H1 (cell line): ENCODE measurements at regions not wholly inside any gene's neighbourhood (a gene's known extent, or its start where the extent isn't known, plus 50 kb on each side); places are given as distances from the start of the nearest gene placed in this dataset.

Experiments
- CTCF ChIA-PET: fragments of 300-600 bp; sonication (Branson Sonifier 250); formaldehyde crosslinking; loops from one replicate; lab custom pipeline; 2021; ENCODE audit not compliant: partially characterized antibody; lab: Charles Lee
- POLR2A ChIA-PET: fragments of 300-600 bp; sonication (Branson Sonifier 250); formaldehyde crosslinking; loops from one replicate; lab custom pipeline; 2021; ENCODE audit warnings: inconsistent platforms; ENCODE audit not compliant: partially characterized antibody; lab: Charles Lee
- DNase-seq, 2 experiments: peaks; one replicate each; pipeline versions ENCODE4 v3.0.0 to v3.0.0-alpha.2; 2010 to 2022; ENCODE audit warnings: low spot score in 2 of 2, low read depth in 1 of 2, mixed read lengths in 1 of 2
- FAIRE-seq: peaks from 2 replicates; lab custom pipeline; 2011; peaks lifted over from hg19 to GRCh38; lab: Jason Lieb, UNC
- H2AFZ ChIP-seq: 2 replicates; pipeline ENCODE4 v1.8.1; 2012; ENCODE audit warnings: low read length, inconsistent platforms
- H2AK5ac ChIP-seq: 2 replicates; pipeline ENCODE4 v1.6.1; 2013; ENCODE audit warnings: low read depth, low read length
- H2BK120ac ChIP-seq: replicated peaks from 2 replicates; pipeline ENCODE3; 2013; ENCODE audit warnings: low read depth, low read length, inconsistent platforms
- H2BK12ac ChIP-seq: 2 replicates; pipeline ENCODE4 v1.6.1; 2013; ENCODE audit warnings: low read depth, low read length
- H2BK15ac ChIP-seq: 2 replicates; pipeline ENCODE4 v1.6.1; 2013; ENCODE audit warnings: low read length
- H2BK20ac ChIP-seq: 2 replicates; pipeline ENCODE4 v1.6.1; 2013; ENCODE audit warnings: low read length
- H2BK5ac ChIP-seq: 2 replicates; pipeline ENCODE4 v1.6.1; 2013; ENCODE audit warnings: low read depth, low read length
- H3K14ac ChIP-seq: 2 replicates; pipeline ENCODE4 v1.6.1; 2013; ENCODE audit warnings: inconsistent platforms; ENCODE audit not compliant: insufficient read length
- H3K18ac ChIP-seq: 2 replicates; pipeline ENCODE4 v1.6.1; 2013; ENCODE audit warnings: low read length; ENCODE audit errors: extremely low read depth
- H3K23ac ChIP-seq: 2 replicates; pipeline ENCODE4 v1.6.1; 2013; ENCODE audit warnings: inconsistent platforms; ENCODE audit not compliant: insufficient read length
- H3K23me2 ChIP-seq: 2 replicates; pipeline ENCODE4 v1.6.1; 2013; ENCODE audit warnings: low read depth, low read length
- H3K27ac ChIP-seq: 2 replicates; pipeline ENCODE4 v1.6.1; 2011; ENCODE audit warnings: low read depth, low read length, inconsistent platforms
- H3K27me3 ChIP-seq, 4 experiments: replicated peaks in 1 of 4; 1 replicate in 1 of 4; 2 replicates in 3 of 4; pipeline versions ENCODE4 v1.6.1 to v1.8.1; 2011 to 2013; ENCODE audit warnings: low read length in 3 of 4, mild to moderate bottlenecking in 3 of 4, inconsistent platforms in 2 of 4, mixed read lengths in 2 of 4, moderate library complexity in 1 of 4; ENCODE audit not compliant: control insufficient read depth in 3 of 4, insufficient read depth in 3 of 4; ENCODE audit errors: extremely low read depth in 1 of 4
- H3K36me3 ChIP-seq, 4 experiments: 2 replicates each; pipeline versions ENCODE4 v1.6.1 to v1.8.1; 2011 to 2013; ENCODE audit warnings: mild to moderate bottlenecking in 4 of 4, low read length in 3 of 4, moderate library complexity in 2 of 4, control low read depth in 1 of 4, inconsistent platforms in 1 of 4; ENCODE audit not compliant: insufficient read depth in 4 of 4, control insufficient read depth in 2 of 4
- H3K4ac ChIP-seq: replicated peaks from 2 replicates; pipeline ENCODE3; 2013; ENCODE audit warnings: low read length, low read depth, mixed read lengths, inconsistent platforms; ENCODE audit not compliant: insufficient read length
- H3K4me1 ChIP-seq, 4 experiments: replicated peaks in 1 of 4; 1 replicate in 1 of 4; 2 replicates in 3 of 4; pipeline versions ENCODE4 v1.6.1 to v1.8.1; 2011 to 2013; ENCODE audit warnings: low read length in 3 of 4, inconsistent platforms in 2 of 4, mixed read lengths in 1 of 4; ENCODE audit not compliant: insufficient read depth in 4 of 4, control insufficient read depth in 3 of 4
- H3K4me2 ChIP-seq, 2 experiments: 2 replicates each; pipeline versions ENCODE4 v1.6.1 to v1.8.1; 2011 to 2013; ENCODE audit warnings: low read depth in 2 of 2, low read length in 2 of 2, control low read depth in 1 of 2, inconsistent platforms in 1 of 2, mild to moderate bottlenecking in 1 of 2; ENCODE audit not compliant: insufficient read depth in 1 of 2
- H3K4me3 ChIP-seq, 4 experiments: fragments of 200-600, 300-600 bp in 1 of 4; sonication (generic), shearing (Covaris generic), sonication (Bioruptor Twin) in 1 of 4; 2 replicates each; pipeline versions ENCODE4 v1.5.1 to v1.8.1; 2011 to 2016; ENCODE audit warnings: low read length in 4 of 4, low read depth in 3 of 4, control low read depth in 2 of 4, inconsistent platforms in 2 of 4, mild to moderate bottlenecking in 2 of 4, mixed read lengths in 1 of 4, moderate library complexity in 1 of 4; ENCODE audit not compliant: insufficient read depth in 2 of 4; ENCODE audit errors: extremely low read depth in 1 of 4
- H3K56ac ChIP-seq: replicated peaks from 2 replicates; pipeline ENCODE3; 2013; ENCODE audit warnings: low read depth, mild to moderate bottlenecking, mixed read lengths, low read length, inconsistent platforms; ENCODE audit not compliant: insufficient read length
- H3K79me1 ChIP-seq: 2 replicates; pipeline ENCODE4 v1.6.1; 2013; ENCODE audit warnings: low read depth, low read length, control low read depth
- H3K79me2 ChIP-seq, 2 experiments: 2 replicates each; pipeline versions ENCODE4 v1.6.1 to v1.8.1; 2012 to 2013; ENCODE audit warnings: low read length in 2 of 2, mild to moderate bottlenecking in 2 of 2, inconsistent platforms in 1 of 2; ENCODE audit not compliant: insufficient read depth in 2 of 2, control insufficient read depth in 1 of 2
- H3K9ac ChIP-seq, 4 experiments: replicated peaks in 1 of 4; 1 replicate in 1 of 4; 2 replicates in 3 of 4; pipeline versions ENCODE4 v1.6.1 to v1.8.1; 2011 to 2013; ENCODE audit warnings: low read depth in 3 of 4, low read length in 3 of 4, control low read depth in 2 of 4, mild to moderate bottlenecking in 2 of 4, moderate library complexity in 2 of 4, inconsistent platforms in 1 of 4; ENCODE audit errors: extremely low read depth in 1 of 4
- H3K9me3 ChIP-seq, 2 experiments: 2 replicates each; pipeline versions ENCODE4 v1.6.1 to v1.8.1; 2012 to 2013; ENCODE audit warnings: mild to moderate bottlenecking in 2 of 2, moderate library complexity in 2 of 2, control low read depth in 1 of 2, inconsistent platforms in 1 of 2, low read depth in 1 of 2, low read length in 1 of 2, mixed read lengths in 1 of 2; ENCODE audit not compliant: insufficient read depth in 2 of 2
- H4K20me1 ChIP-seq, 2 experiments: replicated peaks in 1 of 2; 2 replicates each; pipeline versions ENCODE3 to v1.8.1; 2011 to 2013; ENCODE audit warnings: inconsistent platforms in 2 of 2, low read length in 2 of 2, mild to moderate bottlenecking in 1 of 2; ENCODE audit not compliant: insufficient read depth in 2 of 2, control insufficient read depth in 1 of 2
- H4K5ac ChIP-seq: 2 replicates; pipeline ENCODE4 v1.6.1; 2013; ENCODE audit warnings: low read length, low read depth, mixed read lengths, inconsistent platforms; ENCODE audit not compliant: insufficient read length
- H4K8ac ChIP-seq: 2 replicates; pipeline ENCODE4 v1.8.0; 2013; ENCODE audit warnings: mild to moderate bottlenecking, moderate library complexity, low read length, inconsistent platforms; ENCODE audit not compliant: insufficient read depth; ENCODE audit errors: extremely low read depth
- H4K91ac ChIP-seq: replicated peaks from 2 replicates; pipeline ENCODE3; 2013; ENCODE audit warnings: low read length, mixed read lengths, inconsistent platforms; ENCODE audit not compliant: insufficient read length
- CEBPB ChIP-seq: IDR thresholded peaks from 2 replicates; pipeline ENCODE4 v1.6.1; 2012; ENCODE audit warnings: low read depth, low read length
- CTBP2 ChIP-seq: IDR thresholded peaks from 2 replicates; pipeline ENCODE4 v1.7.0; 2011; ENCODE audit warnings: borderline replicate concordance, mild to moderate bottlenecking, moderate library complexity, mixed read lengths, low read length; ENCODE audit not compliant: insufficient read depth, insufficient read length
- SAP30 ChIP-seq: fragments of 300-600 bp; sonication (generic); IDR thresholded peaks from 2 replicates; pipeline ENCODE4 v1.7.1; 2012; ENCODE audit warnings: low read length, moderate library complexity, mild to moderate bottlenecking, inconsistent platforms; ENCODE audit not compliant: insufficient read depth, insufficient replicate concordance
- ZNF274 ChIP-seq: IDR thresholded peaks from 2 replicates; pipeline ENCODE4 v1.7.0; 2012; ENCODE audit warnings: low read length, borderline replicate concordance; ENCODE audit errors: extremely low read depth
- WGBS, 2 experiments: shearing (Covaris generic) in 1 of 2; methylation state at CpG; one replicate each; pipeline versions ENCODE4 v1.1.6 to v1.1.7; 2013 to 2015; ENCODE audit warnings: low lambda C conversion rate in 2 of 2, mixed read lengths in 2 of 2, inconsistent platforms in 1 of 2, low coverage in 1 of 2, missing lambda C conversion rate in 1 of 2; ENCODE audit not compliant: insufficient replicate concordance in 2 of 2, insufficient coverage in 1 of 2, insufficient read length in 1 of 2; ENCODE audit errors: extremely low coverage in 1 of 2, missing lambda C conversion rate in 1 of 2; 5-methylcytosine and 5-hydroxymethylcytosine counted together

DNA sequence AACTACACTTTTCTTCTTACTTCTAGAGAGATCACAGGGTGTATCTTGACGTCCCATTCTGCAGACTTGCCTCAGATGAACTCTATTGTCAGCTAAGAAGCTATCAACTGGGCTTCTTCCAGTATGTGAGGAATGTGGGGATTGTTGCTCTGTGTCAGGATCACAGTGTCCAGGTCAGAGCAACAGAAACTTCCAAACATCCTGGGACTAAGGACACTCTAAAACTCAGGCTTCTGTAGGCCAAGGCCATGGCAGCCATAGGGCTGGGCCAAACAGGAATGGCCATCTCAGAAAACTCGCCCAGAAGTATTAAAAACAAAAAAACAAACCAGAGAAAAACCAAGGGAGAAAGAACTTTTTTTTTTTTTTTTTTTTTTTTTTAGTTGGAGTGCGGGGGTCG, 210.0 kb upstream of the CLINT1 start:
- H2BK15ac ChIP-seq, result no peak overlapping the region
- no peak for DNase-seq

More for the DNA sequence above, 210.0 kb upstream of the CLINT1 start:
- no peak for TF ChIP-seq CEBPB
- no peak for TF ChIP-seq ZNF274
- TF ChIP-seq CTBP2, result no peak
- no peak for TF ChIP-seq SAP30
- no peaks in the 10 kb centered on the region for H4K20me1 ChIP-seq
- H3K9ac ChIP-seq, result no peak overlapping the region
- H4K8ac ChIP-seq, result no peak overlapping the region
- H3K56ac ChIP-seq, result no peak overlapping the region
- ChIA-PET CTCF (interaction anchor here (0.6 to 1.5 kb wide), 4 partner anchors 11 to 378 kb away, joined by 3 to 7 read pairs (median 4); no protein-coding TSS in a partner anchor), POLR2A (no interaction called here)
- no peak overlapping the region for H2AFZ ChIP-seq
- no peaks in the 10 kb centered on the region for H3K9me3 ChIP-seq
- H2BK5ac ChIP-seq, result no peak overlapping the region
- no peak overlapping the region for H3K18ac ChIP-seq
- no peak for FAIRE-seq
- WGBS, 2 experiments, result 85% methylated on average over 4 of the region's 4 CpGs; no CpG with 5 or more reads in 1 of the 2 experiments
- no peak overlapping the region for H2AK5ac ChIP-seq
- no peaks in the 10 kb centered on the region for H3K79me2 ChIP-seq
- no peak overlapping the region for H3K4ac ChIP-seq
- H3K27ac ChIP-seq, result no peak overlapping the region
- H3K23me2 ChIP-seq, result no peaks in the 10 kb centered on the region
- no peak overlapping the region for H4K5ac ChIP-seq
- no peaks in the 10 kb centered on the region for H3K79me1 ChIP-seq
- no peak overlapping the region for H4K91ac ChIP-seq
- no peaks in the 10 kb centered on the region for H3K36me3 ChIP-seq
- H3K4me2 ChIP-seq, result no peak overlapping the region
- no peak overlapping the region for H3K14ac ChIP-seq
- H3K27me3 ChIP-seq, result no peaks in the 10 kb centered on the region
- H2BK12ac ChIP-seq, result no peak overlapping the region
- no peaks in the 10 kb centered on the region for H3K4me1 ChIP-seq
- no peak overlapping the region for H2BK120ac ChIP-seq
- H3K4me3 ChIP-seq, result no peak overlapping the region
- no peak overlapping the region for H3K23ac ChIP-seq
- no peak overlapping the region for H2BK20ac ChIP-seq
